Fibroblast of skin of right biceps (primary cell): ENCODE measurements at regions not wholly inside any gene's neighbourhood (a gene's known extent, or its start where the extent isn't known, plus 50 kb on each side); places are given as distances from the start of the nearest gene placed in this dataset.

Experiments used
- DNase-seq: peaks from one replicate; pipeline ENCODE4 v3.0.0-alpha.2; 2013

DNA sequence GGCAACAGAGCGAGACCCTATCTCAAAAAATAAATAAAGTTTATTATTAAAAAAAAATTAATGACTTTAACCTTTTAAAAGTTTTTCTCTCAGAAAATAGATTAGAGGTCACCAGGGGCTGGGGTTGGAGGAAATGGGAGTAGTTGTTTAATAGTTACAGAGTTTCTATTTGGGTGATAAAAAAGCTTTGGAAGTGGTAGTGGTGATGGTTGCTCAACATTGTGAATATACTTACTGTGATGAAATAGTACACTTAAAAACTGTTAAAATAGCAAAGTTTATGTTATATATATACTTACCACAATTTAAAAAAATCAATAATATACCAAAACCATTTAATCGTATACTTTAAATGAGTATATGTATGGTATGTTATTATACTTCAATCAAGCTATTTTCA lies 59.6 kb downstream of the ARL6IP4 start:
- DNase-seq, result no peak

DNA sequence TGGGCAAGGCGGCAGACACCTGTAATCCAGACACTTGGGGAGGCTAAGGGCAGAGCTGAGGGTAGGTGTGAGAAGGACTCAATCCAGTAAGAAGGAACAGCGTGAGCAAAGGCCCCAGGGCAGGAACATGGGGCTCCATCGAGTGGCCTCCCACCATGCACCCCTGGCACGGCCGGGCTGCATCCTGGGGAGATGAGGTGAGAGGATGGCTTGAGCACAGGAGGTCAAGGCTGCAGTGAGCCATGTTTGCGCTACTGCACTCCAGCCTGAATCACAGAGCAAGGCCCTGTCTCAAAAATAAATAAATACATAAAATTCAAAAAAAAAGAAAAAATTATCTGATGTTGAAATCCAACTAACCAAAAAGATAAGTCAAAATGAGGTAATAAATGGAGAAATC lies 58.5 kb downstream of the ARL6IP4 start:
- no peak for DNase-seq

DNA sequence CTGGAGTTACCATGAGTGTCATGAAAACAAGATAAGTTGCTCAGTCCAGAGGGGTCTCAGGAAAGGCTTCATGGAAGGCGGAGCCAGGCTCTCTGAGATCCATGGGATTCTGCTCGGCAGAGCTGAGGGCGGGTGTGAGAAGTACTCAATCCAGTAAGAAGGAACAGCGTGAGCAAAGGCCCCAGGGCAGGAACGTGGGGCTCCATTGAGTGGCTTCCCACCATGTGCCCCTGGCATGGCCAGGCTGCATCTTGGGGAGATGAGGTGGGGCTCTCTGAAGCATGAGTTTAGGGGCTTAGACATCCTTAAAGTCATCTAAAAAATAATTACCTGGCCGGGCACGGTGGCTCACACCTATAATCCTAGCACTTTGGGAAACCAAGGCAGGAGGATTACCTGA lies 58.0 kb downstream of the ARL6IP4 start:
- DNase-seq, result no peak

DNA sequence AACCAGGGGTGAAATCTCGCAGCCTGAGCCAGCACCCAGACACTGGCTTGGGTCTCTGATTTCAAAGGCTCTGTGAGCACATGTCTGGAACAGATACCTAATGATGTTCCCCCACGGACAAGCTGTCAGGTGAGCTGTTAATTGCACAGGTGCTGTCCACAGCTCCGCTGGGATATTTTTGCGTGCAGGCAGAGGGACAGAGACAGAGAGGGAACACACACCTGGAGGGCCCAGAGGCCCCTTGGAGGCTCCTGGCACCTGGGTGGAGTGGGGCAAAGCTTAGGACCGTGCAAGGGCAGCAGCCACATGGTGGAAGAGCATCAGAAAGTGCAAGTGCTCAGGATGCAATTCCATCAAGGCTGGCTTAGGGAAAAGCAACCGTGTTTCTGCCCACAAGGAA lies 57.3 kb downstream of the ARL6IP4 start:
- no peak for DNase-seq

DNA sequence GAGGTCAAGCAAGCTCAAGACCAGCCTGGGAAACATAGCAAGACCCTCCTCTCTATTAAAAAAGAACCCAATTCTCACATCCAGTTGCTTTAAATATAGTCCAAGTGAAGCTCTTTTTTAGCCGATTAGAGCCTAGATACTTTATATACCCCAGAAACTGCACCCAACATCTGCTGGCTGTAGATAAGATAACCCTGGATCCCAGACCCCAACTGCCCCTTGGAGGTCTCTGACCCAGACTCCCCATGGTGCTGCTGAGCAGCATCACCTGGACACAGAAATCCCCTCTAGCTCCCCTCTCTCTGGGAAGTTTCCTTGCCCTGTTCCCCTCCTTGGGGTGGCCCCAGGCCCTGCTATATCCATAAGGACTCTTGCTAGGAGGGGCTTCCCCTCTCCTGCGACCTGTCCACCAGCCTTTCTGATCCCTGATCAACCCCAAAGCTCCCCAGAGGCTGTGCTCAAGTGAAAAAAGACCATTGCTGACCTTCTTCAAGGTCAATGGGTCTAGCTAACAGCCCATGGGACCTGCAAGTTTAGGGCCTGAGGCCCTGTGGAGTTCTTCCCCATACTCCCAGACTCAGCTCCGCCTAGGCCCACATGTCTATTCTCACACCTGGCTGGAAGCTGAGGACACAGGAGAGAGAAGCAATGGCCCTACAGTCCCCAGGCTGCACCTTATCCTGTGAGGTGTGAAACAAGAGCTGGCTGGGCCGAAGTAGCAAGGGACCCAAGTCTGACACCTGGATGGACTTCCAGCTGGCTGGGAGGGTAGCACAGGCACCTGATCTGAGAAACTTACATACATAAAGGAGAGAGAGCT lies 56.2 kb downstream of the ARL6IP4 start:
- no peak for DNase-seq

DNA sequence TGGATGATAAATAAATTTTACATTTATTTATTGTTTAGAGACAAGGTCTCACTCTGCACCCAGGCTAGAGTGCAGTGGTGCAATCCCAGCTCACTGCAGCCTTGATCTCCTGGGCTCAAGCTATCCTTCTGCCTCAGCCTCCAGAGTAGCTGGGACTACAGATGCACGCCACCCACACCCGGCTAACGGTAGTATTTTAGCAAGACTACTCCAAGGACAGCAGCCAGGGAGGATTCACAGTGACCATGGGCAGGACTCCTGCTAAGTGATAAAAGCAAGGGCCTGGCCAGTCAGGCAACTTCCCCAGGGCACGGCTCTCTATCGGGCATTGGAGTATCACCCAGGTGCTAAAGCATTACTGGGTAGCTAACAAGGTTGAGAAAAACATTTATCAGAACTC lies 55.4 kb downstream of the ARL6IP4 start:
- no peak for DNase-seq

DNA sequence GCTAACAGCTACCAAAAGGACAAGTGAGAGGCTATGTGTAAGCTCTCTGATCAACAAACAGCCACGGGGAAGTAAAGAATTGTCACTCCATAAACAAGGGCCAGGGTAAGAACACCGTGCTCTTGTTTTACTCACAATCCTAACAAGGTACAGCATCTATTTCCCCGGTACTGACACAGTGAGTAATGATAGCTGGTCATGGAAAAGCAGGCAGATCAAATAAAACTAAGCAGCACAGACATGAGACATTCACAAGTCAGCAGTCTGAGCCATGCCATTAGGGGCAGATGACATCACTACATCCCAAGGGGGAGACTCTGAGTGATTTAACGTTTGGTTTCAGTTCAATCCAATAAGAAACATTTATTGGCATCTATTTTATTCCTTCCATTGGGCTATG lies 54.4 kb downstream of the ARL6IP4 start:
- DNase-seq, result peak; percentile 83

DNA sequence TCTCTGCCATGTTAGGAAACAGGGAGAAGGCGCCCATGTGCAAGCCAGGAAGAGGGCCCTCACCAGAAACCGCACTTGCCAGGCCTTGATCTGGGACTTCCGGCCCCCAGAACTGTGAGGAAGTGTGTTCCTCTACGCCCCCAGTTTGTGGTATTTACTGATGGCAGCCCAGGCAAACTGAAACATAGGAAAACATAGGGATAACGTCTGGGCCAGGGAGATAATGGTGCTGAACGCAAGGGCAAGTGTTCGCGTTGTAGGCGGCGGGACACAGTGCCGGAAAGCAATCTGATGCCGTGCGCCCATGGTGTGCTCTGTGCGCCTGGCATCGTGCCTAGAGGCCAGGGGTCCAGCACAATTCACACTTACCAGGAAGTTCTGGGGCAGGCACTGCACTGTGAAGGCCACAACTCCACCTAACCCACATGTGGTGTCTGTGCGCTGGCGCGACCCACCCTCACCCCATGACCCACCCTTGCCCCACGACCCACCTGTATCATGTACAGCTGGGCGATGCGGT lies 53.6 kb downstream of the ARL6IP4 start:
- DNase-seq, result no peak

DNA sequence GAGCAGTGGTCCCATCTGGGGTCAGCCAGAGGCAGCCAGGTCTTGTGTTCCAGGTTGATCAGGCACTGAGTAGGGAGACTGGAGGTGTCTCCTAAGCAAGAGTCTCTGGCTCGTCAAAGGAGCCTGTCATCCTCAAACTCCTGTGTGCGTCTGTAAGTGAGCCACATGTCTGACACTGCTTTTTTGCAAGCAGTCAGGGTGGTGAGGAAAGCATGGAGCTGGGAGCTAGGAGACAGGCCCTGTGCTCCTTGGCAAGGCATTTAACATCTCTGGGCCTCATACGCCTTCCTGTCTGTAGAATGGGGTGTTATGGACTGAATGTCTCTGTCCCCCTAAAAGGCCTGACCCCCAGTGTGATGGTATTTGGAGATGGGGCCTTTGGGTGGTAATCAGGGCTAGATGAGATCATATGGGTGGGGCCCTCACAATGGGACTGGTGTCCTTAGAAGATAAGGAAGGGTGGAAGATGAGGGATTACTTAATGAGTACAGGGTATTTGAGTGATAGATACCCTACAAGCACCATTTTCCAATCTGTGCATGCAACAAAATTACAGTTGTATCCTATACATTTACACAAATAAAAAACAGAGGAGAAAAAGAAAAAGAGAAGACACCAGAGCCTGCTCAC lies 53.0 kb downstream of the ARL6IP4 start:
- DNase-seq, result no peak

DNA sequence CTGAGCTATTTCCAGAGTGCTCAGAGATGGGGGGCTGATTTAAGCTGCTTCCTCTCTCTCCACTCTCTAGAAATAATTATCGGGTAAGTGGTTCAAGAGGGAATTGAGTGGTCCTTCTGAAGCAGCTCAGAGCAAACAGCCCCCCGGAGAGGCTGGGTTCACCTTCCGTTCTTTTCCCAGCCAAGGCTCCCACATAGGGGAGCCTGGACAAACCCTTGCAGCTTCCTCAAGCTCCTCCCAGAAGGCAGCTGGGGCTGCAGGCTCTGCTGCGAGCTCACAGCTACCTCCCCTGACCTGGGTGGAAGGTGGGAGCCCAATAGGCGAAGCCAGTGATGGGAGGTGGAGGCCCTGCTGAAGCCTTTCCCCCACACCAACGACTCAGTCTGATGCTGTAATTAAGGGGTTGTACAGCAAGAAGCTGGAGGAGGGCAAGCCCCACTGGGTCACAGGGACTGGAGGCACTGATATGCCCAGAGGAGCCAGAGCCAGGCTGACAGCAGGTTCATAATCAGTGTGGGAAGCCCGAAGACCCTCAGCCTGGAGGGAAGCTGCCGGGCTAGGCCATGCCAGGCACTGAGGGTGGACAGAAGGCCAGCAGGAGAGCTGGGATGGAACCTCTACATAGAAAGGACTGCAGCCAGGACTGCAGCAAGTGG lies 52.4 kb downstream of the ARL6IP4 start:
- DNase-seq, result no peak
